ENCODE measurements at regions not wholly inside any gene's neighbourhood (a gene's known extent, or its start where the extent isn't known, plus 50 kb on each side); places are given as distances from the start of the nearest gene placed in this dataset.

DNA sequence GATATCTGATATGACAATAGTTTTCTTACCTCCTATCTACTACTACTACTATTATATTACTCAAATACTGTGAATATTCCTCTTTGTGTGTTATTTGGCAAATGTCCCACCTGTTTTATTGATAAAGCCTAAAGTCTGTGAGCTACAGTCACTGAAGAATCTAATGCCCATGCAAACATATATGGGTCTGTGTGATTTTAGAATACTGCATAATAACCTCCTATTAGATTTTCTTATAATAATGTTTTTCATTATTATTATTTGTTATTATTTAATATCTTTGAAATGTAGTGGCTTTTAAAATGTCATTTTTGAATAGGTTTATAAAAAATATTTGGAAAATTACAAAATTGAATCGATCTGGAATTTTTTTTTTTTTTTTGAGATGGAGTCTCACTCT lies 1330.8 kb upstream of the MIR17HG start:
- ATAC-seq (no peak), DNase-seq (no peak)
- TF ChIP-seq, protein P1, sequence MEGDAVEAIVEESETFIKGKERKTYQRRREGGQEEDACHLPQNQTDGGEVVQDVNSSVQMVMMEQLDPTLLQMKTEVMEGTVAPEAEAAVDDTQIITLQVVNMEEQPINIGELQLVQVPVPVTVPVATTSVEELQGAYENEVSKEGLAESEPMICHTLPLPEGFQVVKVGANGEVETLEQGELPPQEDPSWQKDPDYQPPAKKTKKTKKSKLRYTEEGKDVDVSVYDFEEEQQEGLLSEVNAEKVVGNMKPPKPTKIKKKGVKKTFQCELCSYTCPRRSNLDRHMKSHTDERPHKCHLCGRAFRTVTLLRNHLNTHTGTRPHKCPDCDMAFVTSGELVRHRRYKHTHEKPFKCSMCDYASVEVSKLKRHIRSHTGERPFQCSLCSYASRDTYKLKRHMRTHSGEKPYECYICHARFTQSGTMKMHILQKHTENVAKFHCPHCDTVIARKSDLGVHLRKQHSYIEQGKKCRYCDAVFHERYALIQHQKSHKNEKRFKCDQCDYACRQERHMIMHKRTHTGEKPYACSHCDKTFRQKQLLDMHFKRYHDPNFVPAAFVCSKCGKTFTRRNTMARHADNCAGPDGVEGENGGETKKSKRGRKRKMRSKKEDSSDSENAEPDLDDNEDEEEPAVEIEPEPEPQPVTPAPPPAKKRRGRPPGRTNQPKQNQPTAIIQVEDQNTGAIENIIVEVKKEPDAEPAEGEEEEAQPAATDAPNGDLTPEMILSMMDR (IDR thresholded peaks at IDR 0.05) = no peak
- H3K4me1 ChIP-seq = no peaks in the 10 kb centered on the region
- H3K36me3 ChIP-seq = no peaks in the 10 kb centered on the region
- 79 to 91% methylated on average over 1 of the region's 1 CpG for WGBS, 2 donors
- H3K27me3 ChIP-seq = no peaks in the 10 kb centered on the region
- H3K4me3 ChIP-seq = no peak overlapping the region
- no peak overlapping the region for H3K27ac ChIP-seq
- H3K9me3 ChIP-seq = peaks cover 0 to 22% (median 0%) of the 10 kb centered on the region in 11 donors
- intact Hi-C loops (cut with DNase I) = no loop called here

DNA sequence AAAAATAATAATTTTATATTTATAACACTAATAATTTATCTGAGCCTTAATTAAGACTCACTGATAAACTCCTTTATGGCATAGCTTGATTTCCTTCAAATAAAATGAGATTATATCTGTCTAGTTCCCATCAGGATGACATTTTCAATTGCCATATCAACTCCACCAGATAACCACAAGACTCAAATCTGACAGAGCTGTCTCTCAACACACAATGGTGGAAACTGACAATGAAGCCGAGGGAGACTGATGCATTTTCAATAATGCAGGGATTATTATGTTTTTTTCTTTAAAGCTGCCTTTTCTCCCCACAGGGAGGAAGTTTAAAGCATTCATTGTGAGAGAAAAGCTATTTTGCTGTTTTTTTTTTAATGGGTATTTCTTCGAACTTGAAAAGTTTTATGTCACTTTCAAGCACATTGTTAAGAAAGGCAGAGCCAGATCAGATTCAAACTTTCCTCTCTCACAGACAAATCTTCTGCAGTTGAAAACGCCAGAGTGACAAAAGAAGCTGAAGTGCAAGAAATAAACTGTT lies 1326.9 kb upstream of the MIR17HG start:
- H3K27ac ChIP-seq = no peak overlapping the region
- DNase-seq = no peak
- 46 to 48% methylated on average over 3 of the region's 3 CpGs for WGBS, 2 donors
- intact Hi-C loops (cut with DNase I) = no loop called here
- no peak for ATAC-seq
- H3K4me3 ChIP-seq = no peak overlapping the region
- no peaks in the 10 kb centered on the region for H3K4me1 ChIP-seq
- peaks cover 0 to 4% (median 0%) of the 10 kb centered on the region in 11 donors for H3K9me3 ChIP-seq
- no peaks in the 10 kb centered on the region for H3K36me3 ChIP-seq
- no peaks in the 10 kb centered on the region for H3K27me3 ChIP-seq
- TF ChIP-seq, protein P1 (IDR thresholded peaks at IDR 0.05) = no peak

DNA sequence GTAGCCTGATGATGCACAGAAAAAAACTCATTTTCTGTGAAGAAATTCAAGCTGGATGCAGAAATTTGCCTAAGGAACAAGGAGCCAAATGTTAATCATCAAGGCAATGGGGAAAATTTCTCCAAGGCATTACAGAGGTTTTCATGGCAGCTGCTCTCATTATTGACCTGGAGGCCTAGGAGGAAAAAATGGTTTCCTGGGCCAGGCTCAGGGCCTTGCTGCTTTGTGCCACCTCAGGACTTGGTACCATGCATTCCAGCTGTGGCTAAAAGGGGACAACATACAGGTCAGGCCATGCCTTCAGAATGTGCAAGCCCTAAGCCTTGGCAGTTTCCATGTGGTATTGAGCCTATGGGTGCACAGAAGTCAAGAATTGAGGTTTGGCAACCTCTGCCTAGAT lies 1320.1 kb upstream of the MIR17HG start:
- Histone ChIP-seq H3K4me3 (no peak overlapping the region), H3K9me3 (peaks cover 0 to 44% (median 2%) of the 10 kb centered on the region in 11 donors), H3K36me3 (no peaks in the 10 kb centered on the region), H3K27me3 (no peaks in the 10 kb centered on the region), H3K4me1 (no peaks in the 10 kb centered on the region), H3K27ac (no peak overlapping the region)
- TF ChIP-seq, protein P1 (IDR thresholded peaks at IDR 0.05) = no peak
- ATAC-seq = no peak
- intact Hi-C loops (cut with DNase I) = no loop called here
- DNase-seq = no peak

DNA sequence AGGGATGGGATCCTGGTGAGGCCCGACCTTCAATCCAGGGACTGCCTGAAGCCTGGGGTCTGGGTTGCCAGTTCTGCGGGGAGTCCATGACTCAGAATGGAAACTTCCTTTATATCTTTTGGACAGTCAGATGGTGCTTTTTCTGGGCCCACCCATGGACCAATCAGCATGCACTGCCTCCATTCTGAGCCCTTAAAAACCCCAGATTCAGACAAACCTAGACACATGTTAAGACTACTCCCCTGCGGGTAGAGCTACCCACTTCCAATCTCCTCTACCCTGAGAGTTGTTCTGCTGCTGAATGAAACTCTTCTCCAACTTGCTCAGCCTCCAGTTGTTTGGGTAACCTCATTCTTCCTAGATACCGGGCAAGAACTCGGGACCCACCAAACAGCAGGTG lies 1315.2 kb upstream of the MIR17HG start:
- TF ChIP-seq, protein P1 (IDR thresholded peaks at IDR 0.05) = no peak
- H3K9me3 ChIP-seq = peaks cover 0 to 37% (median under 1%) of the 10 kb centered on the region in 11 donors
- WGBS, 2 donors = 85 to 89% methylated on average over 5 of the region's 5 CpGs
- no peak overlapping the region for H3K27ac ChIP-seq
- no peak for ATAC-seq
- H3K4me3 ChIP-seq = no peak overlapping the region
- DNase-seq = no peak
- H3K4me1 ChIP-seq = no peaks in the 10 kb centered on the region
- intact Hi-C loops (cut with DNase I) = no loop called here
- H3K27me3 ChIP-seq = no peaks in the 10 kb centered on the region
- no peaks in the 10 kb centered on the region for H3K36me3 ChIP-seq

All from heart right ventricle (tissue), 16 donors.